NCI-H226 (cell line): ENCODE measurements at regions not wholly inside any gene's neighbourhood (a gene's known extent, or its start where the extent isn't known, plus 50 kb on each side); places are given as distances from the start of the nearest gene placed in this dataset.

Experiments
- DNase-seq: peaks from one replicate; pipeline ENCODE4 v3.0.0-alpha.2; 2015

DNA sequence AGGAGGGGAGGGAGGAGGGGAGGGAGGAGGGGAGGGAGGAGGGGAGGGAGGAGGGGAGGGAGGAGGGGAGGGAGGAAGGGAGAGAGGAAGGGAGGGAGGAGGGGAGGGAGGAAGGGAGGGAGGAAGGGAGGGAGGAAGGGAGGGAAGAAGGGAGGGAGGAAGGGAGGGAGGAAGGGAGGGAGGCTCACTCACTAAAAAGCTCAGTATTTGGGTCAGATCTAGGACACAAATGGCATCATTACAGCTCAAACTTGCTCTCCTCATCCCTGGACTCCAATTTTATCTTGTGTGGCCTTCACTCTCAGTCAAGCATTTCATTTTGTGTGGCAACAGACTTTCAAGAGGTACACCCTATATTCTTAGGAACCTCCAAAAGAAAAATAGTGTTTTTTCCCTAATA lies 435.4 kb downstream of the IRS1 start:
- no peak for DNase-seq

DNA sequence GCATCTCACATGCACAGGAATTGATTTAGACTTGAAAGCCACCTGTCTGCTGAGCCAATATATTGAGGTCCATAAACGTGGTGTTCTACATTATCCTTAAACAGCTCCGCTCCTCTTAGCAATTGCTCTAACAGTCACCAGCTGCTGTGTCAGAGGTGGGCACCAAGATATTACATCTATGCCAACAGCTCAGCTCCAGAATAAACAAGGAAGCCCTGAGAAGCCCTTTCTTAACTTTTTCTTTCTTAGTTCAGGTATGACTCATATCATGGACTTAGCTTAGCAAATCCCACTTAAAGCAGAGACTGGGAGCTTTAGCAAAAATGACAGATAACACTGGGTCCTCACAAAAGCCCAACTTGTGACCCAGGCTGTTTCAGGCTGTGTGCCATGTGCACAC lies 436.6 kb downstream of the IRS1 start:
- peak; percentile 37 for DNase-seq

DNA sequence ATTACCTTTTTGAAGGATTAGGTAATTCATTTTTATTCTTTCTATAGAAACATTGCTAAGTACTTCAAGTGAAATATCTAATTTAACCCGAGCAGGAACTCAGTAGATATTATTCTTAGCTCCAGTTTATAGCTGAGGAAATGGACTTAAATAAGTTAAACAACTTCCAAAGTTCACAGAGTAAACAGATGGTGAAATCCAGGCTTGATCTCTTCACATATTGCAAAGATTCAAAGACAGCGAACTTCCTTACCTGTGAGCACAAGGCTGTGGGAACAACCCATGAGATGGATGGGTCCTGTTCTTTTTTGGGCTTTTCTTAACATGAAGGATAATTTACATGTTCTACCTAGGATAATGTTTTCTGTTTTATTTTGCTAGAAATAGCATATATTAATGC lies 439.0 kb downstream of the IRS1 start:
- DNase-seq: no peak

DNA sequence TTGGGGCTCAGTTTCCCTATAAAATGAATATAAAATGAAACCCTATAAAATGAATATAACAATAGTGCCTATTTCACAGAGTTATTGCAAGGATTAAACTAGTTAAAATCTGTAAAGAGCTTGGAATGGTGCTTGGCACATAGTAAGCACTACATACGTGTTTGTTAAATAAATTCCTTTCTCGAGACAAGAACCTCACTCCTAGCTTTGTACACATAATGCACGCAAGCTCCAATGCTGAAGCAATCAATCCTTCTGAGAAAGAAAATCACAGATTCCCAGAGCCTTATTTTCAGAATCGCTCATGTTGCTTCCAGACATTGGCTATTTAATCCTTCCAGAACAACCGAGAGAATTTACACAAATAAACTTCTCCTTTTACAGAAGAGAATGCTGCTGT lies 440.9 kb downstream of the IRS1 start:
- no peak for DNase-seq

DNA sequence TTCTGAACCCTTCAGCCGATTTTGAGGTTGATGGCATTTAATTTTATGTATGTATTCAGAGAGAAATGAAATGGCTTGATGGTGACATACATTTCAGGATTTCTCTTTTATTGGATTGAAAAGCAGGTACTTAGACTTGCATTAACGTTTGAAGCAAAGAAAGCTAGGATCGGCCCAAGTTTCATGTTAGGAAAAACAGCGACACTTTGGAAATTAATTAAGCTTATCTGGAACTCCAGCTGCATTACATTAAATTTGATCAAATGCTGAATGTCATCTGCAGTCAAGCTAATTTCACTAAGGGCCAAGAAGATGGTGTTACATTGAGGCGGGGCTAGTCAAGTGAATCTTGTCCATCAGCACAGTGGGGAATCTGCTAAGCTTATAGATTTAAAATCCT lies 441.8 kb downstream of the IRS1 start:
- DNase-seq: no peak

DNA sequence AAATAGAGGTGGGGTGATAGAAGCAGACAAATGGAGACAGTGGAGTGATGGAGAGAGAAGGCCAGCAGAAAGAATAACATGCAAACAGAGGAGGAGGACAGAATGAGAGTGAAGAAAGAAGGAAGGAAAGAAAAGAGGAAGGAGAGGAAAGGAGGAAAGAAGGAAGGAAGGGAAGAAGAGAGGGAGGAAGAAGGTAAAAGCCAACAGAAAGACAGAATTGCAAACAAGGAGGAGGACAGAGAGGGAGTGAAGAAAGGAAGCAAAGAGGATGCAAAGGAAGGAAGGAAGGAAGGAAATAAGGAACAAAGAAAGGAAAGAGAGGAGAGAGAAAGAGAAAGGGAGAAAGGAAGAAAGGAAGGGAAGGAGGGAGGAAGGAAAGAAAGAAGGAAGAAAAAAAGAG lies 444.0 kb downstream of the IRS1 start:
- DNase-seq: no peak

DNA sequence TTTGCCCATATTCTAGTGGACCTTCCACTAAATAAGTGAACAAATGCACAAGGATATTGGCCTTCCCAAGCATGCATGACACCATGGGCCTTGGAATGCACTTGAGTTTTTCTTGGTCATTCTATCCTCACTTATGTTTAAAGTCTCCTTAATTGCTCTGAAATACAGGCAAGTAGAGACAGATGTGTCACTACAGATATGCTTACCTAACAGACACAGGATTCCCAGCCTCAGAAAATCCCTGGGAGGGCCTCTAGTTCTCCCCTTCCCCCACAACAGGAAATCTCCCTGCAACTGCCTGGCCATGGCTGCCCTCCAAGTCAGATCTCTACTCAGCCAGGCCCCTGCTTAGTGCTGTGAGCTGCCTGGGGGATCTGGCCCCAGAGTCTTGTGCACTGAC lies 445.2 kb downstream of the IRS1 start:
- DNase-seq: peak; percentile 51

GRCh38 chr2:226352941-226353560 lies 446.6 kb downstream of the IRS1 start:
- no peak for DNase-seq

DNA sequence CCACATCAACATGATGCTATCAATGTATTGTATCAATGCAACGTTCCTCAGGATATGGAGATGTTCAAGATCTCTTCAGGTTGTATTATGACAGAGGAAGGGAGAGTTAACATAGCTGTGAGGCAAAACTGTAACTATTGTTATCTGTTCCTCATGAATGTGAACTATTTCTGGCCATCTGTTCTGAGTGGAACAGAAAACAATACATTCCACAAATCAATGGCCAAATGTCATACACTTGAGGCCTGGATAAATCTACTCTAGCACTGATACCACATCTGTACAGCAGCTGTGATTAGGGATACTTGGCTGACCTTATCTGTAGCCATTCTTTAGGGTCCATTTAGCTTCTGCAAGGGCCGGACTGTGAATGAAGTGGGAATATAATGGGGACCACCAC lies 447.9 kb downstream of the IRS1 start:
- DNase-seq: no peak

- DNase-seq: no peak
Observed at GRCh38 chr2:226339616-226340015, 460.0 kb downstream of the IRS1 start.

GRCh38 chr2:226338825-226339224 lies 460.8 kb downstream of the IRS1 start:
- no peak for DNase-seq

DNA sequence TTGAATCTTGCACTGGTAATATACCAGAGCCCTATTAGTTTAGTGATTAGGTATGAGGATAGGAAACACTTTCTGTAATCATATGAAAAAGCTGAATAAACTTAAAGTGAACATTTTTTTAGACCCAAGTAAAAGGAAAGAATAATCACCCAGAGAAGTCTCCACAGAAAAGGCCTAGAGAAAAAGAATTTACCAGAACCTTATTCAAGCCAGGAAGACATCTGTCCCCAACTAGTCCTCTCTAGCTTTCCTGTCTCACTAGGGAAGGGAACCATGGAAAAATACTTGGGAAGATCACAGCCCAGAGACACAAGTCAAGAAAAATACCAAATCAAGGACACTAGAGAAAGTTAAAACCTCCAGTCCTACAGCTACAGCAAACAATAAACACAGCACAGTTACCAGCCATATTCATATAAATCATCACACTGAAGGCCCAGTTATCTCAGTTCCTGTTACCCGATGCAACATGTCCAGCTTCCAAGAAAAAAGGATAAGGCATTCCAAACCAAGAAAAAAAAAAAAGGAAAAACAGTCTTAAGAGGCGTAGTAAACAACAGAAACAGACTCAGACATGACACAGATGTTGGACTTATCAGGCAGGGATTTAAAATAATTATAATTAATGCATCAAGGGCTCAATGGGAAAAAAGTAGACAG lies 461.5 kb downstream of the IRS1 start:
- peak; percentile 47 for DNase-seq

DNA sequence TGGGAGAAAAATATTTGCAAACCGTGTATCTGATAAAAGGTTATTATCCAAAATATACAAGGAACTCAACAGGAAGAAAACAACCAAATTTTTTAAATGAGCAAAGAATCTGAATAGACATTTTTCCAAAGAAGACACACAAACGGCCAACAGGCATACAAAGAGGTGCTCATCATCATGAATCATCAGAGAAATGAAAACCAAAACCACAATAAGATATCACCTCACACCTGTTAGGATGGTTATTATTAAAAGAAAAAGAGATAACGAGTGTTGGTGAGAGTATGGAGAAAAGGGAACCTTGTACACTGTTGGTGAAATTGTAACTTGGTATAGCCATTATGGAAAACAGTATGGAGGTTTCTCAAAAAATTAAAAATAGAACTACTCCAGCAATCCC lies 463.3 kb downstream of the IRS1 start:
- no peak for DNase-seq

DNA sequence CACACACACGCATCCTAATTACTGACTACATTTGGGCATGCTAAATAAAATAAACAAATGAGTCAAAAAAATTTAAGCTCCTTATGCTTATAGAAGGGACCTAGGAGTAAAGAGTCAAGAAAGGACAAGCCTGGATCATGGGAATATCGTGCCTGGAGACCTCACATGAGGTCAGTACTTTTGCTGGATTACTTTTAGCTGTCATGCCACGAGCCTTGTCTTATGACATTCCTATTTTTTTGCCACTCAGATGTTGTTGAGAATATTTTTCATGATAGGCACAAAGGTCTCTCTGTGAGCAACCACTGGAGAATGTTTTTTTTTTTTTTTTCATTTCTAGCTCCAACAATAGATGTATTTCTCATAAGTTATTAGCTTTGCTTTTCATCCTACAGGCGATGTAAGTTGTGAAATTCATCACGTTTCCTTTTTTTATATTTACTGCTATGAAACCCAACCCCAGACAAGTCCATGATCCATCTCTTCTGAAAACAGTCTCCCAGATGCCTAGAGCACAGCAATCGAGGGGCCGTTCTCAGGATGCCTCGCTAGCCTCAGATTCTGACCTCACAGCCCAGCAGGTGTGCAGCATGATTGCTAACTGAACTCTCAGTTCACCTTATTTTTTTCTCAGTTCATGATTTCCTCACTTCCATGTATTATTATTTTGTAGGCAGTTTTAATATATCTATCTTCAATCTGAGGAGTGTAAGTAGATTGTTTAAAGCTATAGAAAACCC lies 464.5 kb downstream of the IRS1 start:
- no peak for DNase-seq

GRCh38 chr2:226333388-226333787 lies 466.2 kb downstream of the IRS1 start:
- no peak for DNase-seq

- DNase-seq: no peak
Observed at GRCh38 chr2:226330206-226330605, 469.4 kb downstream of the IRS1 start.

DNA sequence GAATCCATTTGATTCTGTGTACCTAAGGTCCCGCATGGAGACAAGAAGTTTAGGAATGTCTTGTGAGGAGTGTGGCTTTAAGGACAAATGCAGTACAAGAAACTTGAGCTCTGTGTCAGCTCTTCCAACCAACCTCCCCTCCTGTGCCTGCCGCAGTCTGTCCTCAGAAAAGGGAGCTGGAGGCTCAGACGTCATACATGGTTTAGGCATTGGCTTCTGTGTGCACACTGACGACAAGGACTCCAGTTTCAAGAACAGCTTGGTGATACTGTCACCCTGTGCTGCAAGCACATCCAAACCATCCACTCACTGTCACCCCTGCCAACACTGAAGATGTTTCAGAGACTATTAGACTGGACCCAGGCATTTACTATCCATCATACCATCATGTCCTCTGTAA lies 470.4 kb downstream of the IRS1 start:
- DNase-seq: no peak

DNA sequence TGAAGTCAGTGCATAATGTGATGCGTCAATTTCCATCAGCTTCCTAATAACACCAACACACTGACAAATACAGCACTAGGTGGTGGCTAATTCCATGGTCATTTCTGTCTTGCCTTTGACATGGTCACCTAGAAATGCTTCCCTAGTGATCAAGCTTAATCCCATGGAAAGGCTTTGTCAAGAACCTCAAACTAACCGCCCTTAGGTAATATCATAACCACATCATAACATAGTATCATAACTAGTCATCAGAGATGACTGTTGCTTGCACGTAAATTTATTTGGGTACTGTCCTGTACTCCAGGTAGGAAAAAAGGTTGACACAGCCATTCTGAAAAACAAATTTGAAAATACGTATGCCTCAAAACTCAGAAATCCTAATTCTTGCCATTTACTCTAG lies 471.8 kb downstream of the IRS1 start:
- DNase-seq: peak; percentile 6

DNA sequence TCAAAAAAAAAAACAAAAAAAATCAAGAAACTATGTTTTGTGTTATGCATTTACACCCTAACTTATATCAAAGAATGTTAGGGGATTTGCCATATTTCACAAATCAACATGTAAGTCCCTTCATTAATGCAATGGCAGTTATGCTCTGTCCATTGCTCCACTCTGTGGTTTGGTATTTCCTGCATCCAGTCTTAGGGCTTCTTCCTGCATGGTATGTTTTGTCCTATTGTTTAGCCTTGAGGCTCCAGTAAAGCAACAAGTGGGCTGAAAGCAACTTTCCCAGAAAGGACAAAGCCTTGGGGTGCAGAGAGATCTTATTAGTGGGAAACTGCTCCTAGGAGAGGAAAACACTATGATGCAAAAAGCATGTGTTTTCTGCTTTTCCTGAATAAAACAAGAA lies 474.1 kb downstream of the IRS1 start:
- DNase-seq: no peak

GRCh38 chr2:226320076-226320948 lies 479.3 kb downstream of the IRS1 start:
- DNase-seq: no peak

DNA sequence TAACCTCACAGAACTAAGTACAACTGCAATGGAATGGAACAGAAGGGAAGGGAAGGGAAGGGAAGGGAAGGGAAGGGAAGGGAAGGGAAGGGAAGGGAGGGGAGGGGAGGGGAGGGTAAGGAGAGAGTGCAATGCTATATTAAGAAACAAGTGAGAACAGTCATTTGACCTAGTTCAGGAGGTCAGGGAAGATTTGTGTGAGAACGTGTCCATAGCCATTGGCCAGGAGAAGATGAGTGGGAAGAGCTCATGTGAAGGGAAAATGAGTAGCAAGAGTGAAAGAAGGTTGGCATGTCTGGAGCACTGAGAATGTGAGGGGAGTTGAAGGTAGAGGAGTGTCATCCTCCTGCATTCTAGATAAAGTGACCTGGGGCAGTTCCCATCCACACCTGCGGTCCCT lies 481.6 kb downstream of the IRS1 start:
- DNase-seq: no peak

- no peak for DNase-seq
Observed at GRCh38 chr2:226313060-226313459, 486.6 kb downstream of the IRS1 start.

GRCh38 chr2:226312155-226312554 lies 487.5 kb downstream of the IRS1 start:
- DNase-seq: no peak
